Esophagus muscularis mucosa (tissue), 3 donors: ENCODE measurements at regions not wholly inside any gene's neighbourhood (a gene's known extent, or its start where the extent isn't known, plus 50 kb on each side); places are given as distances from the start of the nearest gene placed in this dataset.

Source experiments
- EP300 ChIP-seq: sonication (generic); formaldehyde crosslinking; IDR thresholded peaks from one replicate; pipeline ENCODE4 v1.6.1; 2017; ENCODE audit warnings: antibody characterized with exemption
- POLR2AphosphoS5 ChIP-seq, 2 donors: sonication (generic); formaldehyde crosslinking; IDR thresholded peaks; one replicate each; pipeline ENCODE4 v1.6.1; 2017; ENCODE audit warnings: antibody characterized with exemption in 2 of 2

- TF ChIP-seq POLR2AphosphoS5 (IDR thresholded peaks at IDR 0.05) (no peak), EP300 (no peak)
These were observed 135.5 kb downstream of the TNFSF18 start for GRCh38 chr1:172915271-172915670.
